Liver (tissue), 8 donors: ENCODE measurements at regions not wholly inside any gene's neighbourhood (a gene's known extent, or its start where the extent isn't known, plus 50 kb on each side); places are given as distances from the start of the nearest gene placed in this dataset.

Source experiments
- DNase-seq: peaks from one replicate; pipeline ENCODE4 v3.0.0-alpha.2; 2017; ENCODE audit warnings: low spot score
- H3K27ac ChIP-seq, 2 donors: one replicate each; pipeline ENCODE4 v1.7.0; 2013; ENCODE audit warnings: inconsistent platforms in 2 of 2, low read length in 2 of 2, control low read depth in 1 of 2, low read depth in 1 of 2, mild to moderate bottlenecking in 1 of 2
- H3K27me3 ChIP-seq, 4 donors: one replicate each; pipeline versions ENCODE4 v1.6.1 to v1.7.0; 2013; ENCODE audit warnings: low read length in 3 of 4, inconsistent platforms in 1 of 4, mild to moderate bottlenecking in 1 of 4, moderate library complexity in 1 of 4; ENCODE audit not compliant: control insufficient read depth in 4 of 4, insufficient read depth in 4 of 4
- H3K36me3 ChIP-seq, 4 donors: one replicate each; pipeline versions ENCODE4 v1.6.1 to v1.7.0; 2013; ENCODE audit warnings: low read length in 3 of 4, mild to moderate bottlenecking in 3 of 4, low read depth in 1 of 4, moderate library complexity in 1 of 4; ENCODE audit not compliant: control insufficient read depth in 4 of 4, insufficient read depth in 3 of 4
- H3K4me1 ChIP-seq, 4 donors: one replicate each; pipeline versions ENCODE4 v1.6.1 to v1.7.0; 2013; ENCODE audit warnings: low read length in 3 of 4, mild to moderate bottlenecking in 3 of 4, moderate library complexity in 1 of 4; ENCODE audit not compliant: control insufficient read depth in 4 of 4, insufficient read depth in 4 of 4
- H3K4me3 ChIP-seq, 3 donors: one replicate each; pipeline versions ENCODE4 v1.6.1 to v1.7.0; 2013; ENCODE audit warnings: low read length in 3 of 3, control low read depth in 1 of 3, low read depth in 1 of 3, mild to moderate bottlenecking in 1 of 3
- H3K9ac ChIP-seq, 2 donors: one replicate each; pipeline ENCODE4 v1.7.0; 2013; ENCODE audit warnings: low read length in 2 of 2, mild to moderate bottlenecking in 2 of 2, moderate library complexity in 2 of 2, control low read depth in 1 of 2, low read depth in 1 of 2
- H3K9me3 ChIP-seq, 4 donors: one replicate each; pipeline versions ENCODE4 v1.6.1 to v1.7.0; 2013; ENCODE audit warnings: low read length in 3 of 4; ENCODE audit not compliant: control insufficient read depth in 4 of 4
- EGR1 ChIP-seq, 2 donors: IDR thresholded peaks; 2 replicates each; pipeline ENCODE4 v1.6.1; 2016 to 2018; ENCODE audit warnings: antibody characterized with exemption in 2 of 2, low read depth in 2 of 2
- FOXA1 ChIP-seq: IDR thresholded peaks from 2 replicates; pipeline ENCODE4 v1.6.1; 2016; ENCODE audit warnings: antibody characterized with exemption
- FOXA2 ChIP-seq: IDR thresholded peaks from 2 replicates; pipeline ENCODE4 v1.6.1; 2016; ENCODE audit warnings: antibody characterized with exemption
- GABPA ChIP-seq, 2 donors: IDR thresholded peaks in 1 of 2; conservative IDR thresholded peaks in 1 of 2; 2 replicates each; pipeline ENCODE4 v1.6.1; 2016; ENCODE audit warnings: antibody characterized with exemption in 2 of 2, mild to moderate bottlenecking in 1 of 2, moderate library complexity in 1 of 2
- HNF4A ChIP-seq, 2 donors: conservative IDR thresholded peaks; 2 replicates each; pipeline ENCODE4 v1.6.1; 2016; ENCODE audit warnings: antibody characterized with exemption in 2 of 2, mild to moderate bottlenecking in 2 of 2
- HNF4G ChIP-seq: IDR thresholded peaks from 2 replicates; pipeline ENCODE4 v1.6.1; 2016; ENCODE audit warnings: antibody characterized with exemption
- NR2F2 ChIP-seq: IDR thresholded peaks from 2 replicates; pipeline ENCODE4 v1.6.1; 2016; ENCODE audit warnings: antibody characterized with exemption
- RAD21 ChIP-seq, 2 donors: IDR thresholded peaks; 2 replicates each; pipeline ENCODE4 v1.6.1; 2016; ENCODE audit warnings: antibody characterized with exemption in 2 of 2, mild to moderate bottlenecking in 2 of 2
- RXRA ChIP-seq, 2 donors: IDR thresholded peaks; 2 replicates each; pipeline ENCODE4 v1.6.1; 2017 to 2018; ENCODE audit warnings: antibody characterized with exemption in 2 of 2, mild to moderate bottlenecking in 1 of 2
- TAF1 ChIP-seq: conservative IDR thresholded peaks from 2 replicates; pipeline ENCODE4 v1.6.1; 2016; ENCODE audit warnings: antibody characterized with exemption, mild to moderate bottlenecking
- YY1 ChIP-seq: IDR thresholded peaks from 2 replicates; pipeline ENCODE4 v1.6.1; 2016; ENCODE audit warnings: antibody characterized with exemption, mild to moderate bottlenecking
- WGBS: extraction: QIAGEN DNeasy Blood & Tissue Kit; methylation state at CpG from one replicate; pipeline ENCODE4 v1.1.7; 2013; 5-methylcytosine and 5-hydroxymethylcytosine counted together
- TF ChIP-seq, protein P1 (sequence below): IDR thresholded peaks from 2 replicates; pipeline ENCODE4 v1.6.1; 2016; ENCODE audit warnings: antibody characterized with exemption
- TF ChIP-seq, protein P2 (sequence below): fragments of 150-350 bp; IDR thresholded peaks from 2 replicates; pipeline ENCODE4 v1.5.1; 2017; ENCODE audit warnings: improper control_type of control experiment, low read depth, low read length; ENCODE audit not compliant: missing input control
- TF ChIP-seq, protein P3 (sequence below): IDR thresholded peaks from 2 replicates; pipeline ENCODE4 v1.6.1; 2016; ENCODE audit warnings: antibody characterized with exemption, mild to moderate bottlenecking
- donor health status: healthy.
- donor health status: healthy.
- donor health status: healthy.
- donor health status: healthy.
- donor health status: healthy.

DNA sequence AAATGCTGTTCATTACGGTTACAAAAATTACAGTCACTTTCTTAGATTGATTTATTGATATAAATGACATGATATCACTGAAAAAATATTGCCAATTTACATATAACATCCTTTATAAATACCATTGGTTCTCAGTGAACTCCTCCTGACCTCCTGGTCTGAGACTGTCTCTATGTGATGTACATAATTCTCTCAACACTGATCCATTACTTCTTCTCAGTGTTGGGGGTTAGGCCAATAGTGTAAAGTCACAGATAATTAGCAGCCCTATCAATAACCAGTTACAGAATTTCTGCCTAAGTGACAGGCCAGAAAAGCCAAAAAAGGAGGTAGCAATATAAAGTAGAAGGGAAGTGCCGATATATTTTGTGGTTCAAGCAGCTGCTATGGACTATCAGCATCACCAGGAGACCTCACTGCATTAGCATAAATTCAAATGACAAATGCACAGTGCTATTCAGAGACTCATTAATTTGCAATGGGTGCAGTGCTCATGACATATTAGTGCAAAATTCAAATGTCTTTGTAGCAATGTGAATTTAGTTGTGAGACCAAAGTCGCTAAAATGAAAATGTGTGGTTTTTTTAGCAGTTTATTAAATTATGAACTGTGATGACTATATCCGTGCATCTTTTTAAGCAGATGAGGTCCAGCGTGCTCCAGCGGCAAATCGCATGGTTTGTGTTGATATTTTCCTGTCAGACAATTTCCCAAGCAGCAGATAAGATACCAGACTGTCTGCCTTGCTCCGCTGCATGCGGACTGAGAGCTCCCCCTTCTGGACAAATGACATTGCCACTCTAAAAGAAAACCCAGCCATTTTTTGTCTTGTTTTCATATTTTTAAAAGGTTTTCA lies 144.6 kb downstream of the CETN3 start:
- DNase-seq = peak; percentile 57
- Histone ChIP-seq H3K4me1 (peaks cover 0 to 2% (median 0%) of the 10 kb centered on the region in 4 donors), H3K27ac (no peak overlapping the region), H3K9ac (no peak overlapping the region), H3K4me3 (no peak overlapping the region), H3K27me3 (no peaks in the 10 kb centered on the region), H3K9me3 (no peaks in the 10 kb centered on the region), H3K36me3 (no peaks in the 10 kb centered on the region)
- TF ChIP-seq EGR1 (IDR thresholded peaks at IDR 0.05; ENCODE audit: low read depth in 2 of 2) = no peak
- TF ChIP-seq, protein P1, sequence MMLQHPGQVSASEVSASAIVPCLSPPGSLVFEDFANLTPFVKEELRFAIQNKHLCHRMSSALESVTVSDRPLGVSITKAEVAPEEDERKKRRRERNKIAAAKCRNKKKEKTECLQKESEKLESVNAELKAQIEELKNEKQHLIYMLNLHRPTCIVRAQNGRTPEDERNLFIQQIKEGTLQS = no peak
- TF ChIP-seq RXRA (IDR thresholded peaks at IDR 0.05) = no peak
- TF ChIP-seq, protein P2, sequence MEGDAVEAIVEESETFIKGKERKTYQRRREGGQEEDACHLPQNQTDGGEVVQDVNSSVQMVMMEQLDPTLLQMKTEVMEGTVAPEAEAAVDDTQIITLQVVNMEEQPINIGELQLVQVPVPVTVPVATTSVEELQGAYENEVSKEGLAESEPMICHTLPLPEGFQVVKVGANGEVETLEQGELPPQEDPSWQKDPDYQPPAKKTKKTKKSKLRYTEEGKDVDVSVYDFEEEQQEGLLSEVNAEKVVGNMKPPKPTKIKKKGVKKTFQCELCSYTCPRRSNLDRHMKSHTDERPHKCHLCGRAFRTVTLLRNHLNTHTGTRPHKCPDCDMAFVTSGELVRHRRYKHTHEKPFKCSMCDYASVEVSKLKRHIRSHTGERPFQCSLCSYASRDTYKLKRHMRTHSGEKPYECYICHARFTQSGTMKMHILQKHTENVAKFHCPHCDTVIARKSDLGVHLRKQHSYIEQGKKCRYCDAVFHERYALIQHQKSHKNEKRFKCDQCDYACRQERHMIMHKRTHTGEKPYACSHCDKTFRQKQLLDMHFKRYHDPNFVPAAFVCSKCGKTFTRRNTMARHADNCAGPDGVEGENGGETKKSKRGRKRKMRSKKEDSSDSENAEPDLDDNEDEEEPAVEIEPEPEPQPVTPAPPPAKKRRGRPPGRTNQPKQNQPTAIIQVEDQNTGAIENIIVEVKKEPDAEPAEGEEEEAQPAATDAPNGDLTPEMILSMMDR = peak; percentile 87
- TF ChIP-seq RAD21 (IDR thresholded peaks at IDR 0.05) = peak; percentile 95 to 96
- 26% methylated on average over 9 of the region's 9 CpGs for WGBS

DNA sequence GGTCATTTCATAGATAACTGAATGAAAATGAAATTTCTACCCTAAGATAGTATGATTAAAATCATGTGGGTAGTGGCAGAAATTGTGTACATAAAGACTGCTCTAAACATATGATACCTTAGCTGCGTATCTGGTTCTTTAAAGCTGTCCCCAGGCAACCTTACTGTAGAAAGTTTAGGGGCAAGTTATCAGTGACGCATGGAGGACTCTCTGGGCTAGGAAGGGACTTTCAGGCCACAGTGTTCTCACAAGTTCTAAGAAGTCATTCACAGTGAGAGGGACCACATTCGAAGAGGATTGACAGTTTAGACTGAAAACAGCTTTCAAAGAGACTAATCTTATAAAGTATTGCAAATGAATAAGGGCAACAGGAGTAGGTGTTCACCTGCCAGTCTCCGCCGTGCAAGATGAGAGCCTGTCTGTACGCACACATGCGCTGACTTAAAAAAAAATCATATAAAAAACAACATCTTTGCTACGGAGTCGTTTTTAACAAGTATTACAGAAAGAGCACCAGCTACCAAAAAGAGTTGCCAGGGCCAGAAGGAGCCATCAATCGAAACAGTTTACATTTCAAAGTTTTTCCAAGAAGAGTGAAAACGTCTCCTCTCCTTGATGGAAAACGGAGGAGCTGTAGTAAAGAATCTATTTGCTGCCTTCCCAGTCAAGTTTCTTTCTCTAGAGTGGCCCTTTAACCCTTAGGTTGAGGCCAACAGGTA lies 146.3 kb downstream of the CETN3 start:
- DNase-seq = no peak
- no peaks in the 10 kb centered on the region for H3K9me3 ChIP-seq
- H3K4me1 ChIP-seq = peaks cover 0 to 2% (median 0%) of the 10 kb centered on the region in 4 donors
- H3K27ac ChIP-seq = no peak overlapping the region
- H3K4me3 ChIP-seq = no peak overlapping the region
- H3K36me3 ChIP-seq = no peaks in the 10 kb centered on the region
- no peaks in the 10 kb centered on the region for H3K27me3 ChIP-seq
- TF ChIP-seq HNF4G (no peak), GABPA (IDR thresholded peaks at IDR 0.05 in 1 of 2, conservative IDR thresholded peaks at IDR 0.05 in 1 of 2) (no peak), FOXA1 (no peak), FOXA2 (no peak), NR2F2 (no peak), HNF4A (conservative IDR thresholded peaks at IDR 0.05) (no peak), RAD21 (IDR thresholded peaks at IDR 0.05) (no peak), EGR1 (IDR thresholded peaks at IDR 0.05; ENCODE audit: low read depth in 2 of 2) (no peak), RXRA (IDR thresholded peaks at IDR 0.05) (no peak), YY1 (no peak), TAF1 (no peak)
- TF ChIP-seq, protein P1 = no peak
- TF ChIP-seq, protein P3, sequence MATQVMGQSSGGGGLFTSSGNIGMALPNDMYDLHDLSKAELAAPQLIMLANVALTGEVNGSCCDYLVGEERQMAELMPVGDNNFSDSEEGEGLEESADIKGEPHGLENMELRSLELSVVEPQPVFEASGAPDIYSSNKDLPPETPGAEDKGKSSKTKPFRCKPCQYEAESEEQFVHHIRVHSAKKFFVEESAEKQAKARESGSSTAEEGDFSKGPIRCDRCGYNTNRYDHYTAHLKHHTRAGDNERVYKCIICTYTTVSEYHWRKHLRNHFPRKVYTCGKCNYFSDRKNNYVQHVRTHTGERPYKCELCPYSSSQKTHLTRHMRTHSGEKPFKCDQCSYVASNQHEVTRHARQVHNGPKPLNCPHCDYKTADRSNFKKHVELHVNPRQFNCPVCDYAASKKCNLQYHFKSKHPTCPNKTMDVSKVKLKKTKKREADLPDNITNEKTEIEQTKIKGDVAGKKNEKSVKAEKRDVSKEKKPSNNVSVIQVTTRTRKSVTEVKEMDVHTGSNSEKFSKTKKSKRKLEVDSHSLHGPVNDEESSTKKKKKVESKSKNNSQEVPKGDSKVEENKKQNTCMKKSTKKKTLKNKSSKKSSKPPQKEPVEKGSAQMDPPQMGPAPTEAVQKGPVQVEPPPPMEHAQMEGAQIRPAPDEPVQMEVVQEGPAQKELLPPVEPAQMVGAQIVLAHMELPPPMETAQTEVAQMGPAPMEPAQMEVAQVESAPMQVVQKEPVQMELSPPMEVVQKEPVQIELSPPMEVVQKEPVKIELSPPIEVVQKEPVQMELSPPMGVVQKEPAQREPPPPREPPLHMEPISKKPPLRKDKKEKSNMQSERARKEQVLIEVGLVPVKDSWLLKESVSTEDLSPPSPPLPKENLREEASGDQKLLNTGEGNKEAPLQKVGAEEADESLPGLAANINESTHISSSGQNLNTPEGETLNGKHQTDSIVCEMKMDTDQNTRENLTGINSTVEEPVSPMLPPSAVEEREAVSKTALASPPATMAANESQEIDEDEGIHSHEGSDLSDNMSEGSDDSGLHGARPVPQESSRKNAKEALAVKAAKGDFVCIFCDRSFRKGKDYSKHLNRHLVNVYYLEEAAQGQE = no peak
- 70% methylated on average over 12 of the region's 12 CpGs for WGBS
- no peak overlapping the region for H3K9ac ChIP-seq
